HepG2 (cell line): ENCODE measurements at regions not wholly inside any gene's neighbourhood (a gene's known extent, or its start where the extent isn't known, plus 50 kb on each side); places are given as distances from the start of the nearest gene placed in this dataset.

Experiments used
- ATAC-seq: fragments of 200-7000 bp; cut with Tn5 transposase; 3 replicates; pipeline ENCODE4 v1.9.1; 2020; ENCODE audit warnings: mild to moderate bottlenecking, moderate library complexity
- BruUV-seq: library from RNA; stranded (reverse); fragments of 400-500 nt; replicated peaks from 2 replicates; lab custom pipeline; 2021; lab: Mats Ljungman, UMichigan
- CTCF ChIA-PET: fragments of 300-600 bp; formaldehyde crosslinking; extraction: SDS; loops from one replicate; lab custom pipeline; 2021; ENCODE audit warnings: low total read pairs, inconsistent platforms, low intra/inter-chr PET ratio; lab: Yijun Ruan, JAX
- POLR2A ChIA-PET: fragments of 350-600 bp; sonication (Branson Sonifier 250); formaldehyde crosslinking; loops from one replicate; lab custom pipeline; 2020; ENCODE audit warnings: antibody characterized with exemption, inconsistent platforms; lab: Yijun Ruan, JAX
- DNase-seq: peaks from one replicate; pipeline ENCODE4 v3.0.0-alpha.2; 2015; ENCODE audit warnings: low spot score
- FAIRE-seq: peaks from 3 replicates; lab custom pipeline; 2011; peaks lifted over from hg19 to GRCh38; lab: Jason Lieb, UNC
- H2AFZ ChIP-seq: one replicate; pipeline ENCODE4 v1.6.1; 2011; ENCODE audit warnings: low read length, inconsistent platforms
- H3K27ac ChIP-seq: fragments of 300-600 bp; 3 replicates; pipeline ENCODE4 v1.8.0; 2011; ENCODE audit warnings: mixed run types, mild to moderate bottlenecking, mixed read lengths, low read length, inconsistent platforms; ENCODE audit not compliant: insufficient read depth; ENCODE audit errors: extremely low read length
- H3K27me3 ChIP-seq, 2 experiments: fragments of 200-600 bp in 1 of 2; 2 replicates in 1 of 2; 3 replicates in 1 of 2; pipeline versions ENCODE4 v1.6.0 to v1.8.0; 2011; ENCODE audit warnings: low read length in 2 of 2, mild to moderate bottlenecking in 2 of 2, moderate library complexity in 2 of 2, inconsistent platforms in 1 of 2; ENCODE audit not compliant: insufficient read depth in 2 of 2, control insufficient read depth in 1 of 2
- H3K36me3 ChIP-seq, 2 experiments: fragments of 200-600 bp in 1 of 2; replicated peaks in 1 of 2; 2 replicates in 1 of 2; 3 replicates in 1 of 2; pipeline versions ENCODE4 v1.5.1 to v1.8.0; 2011; ENCODE audit warnings: low read length in 2 of 2, inconsistent platforms in 1 of 2; ENCODE audit not compliant: insufficient read depth in 2 of 2, control insufficient read depth in 1 of 2
- H3K4me1 ChIP-seq: 2 replicates; pipeline ENCODE4 v1.5.1; 2012; ENCODE audit warnings: low read length, inconsistent platforms; ENCODE audit not compliant: insufficient read depth
- H3K4me2 ChIP-seq: 2 replicates; pipeline ENCODE4 v1.6.0; 2011; ENCODE audit warnings: low read depth, low read length, inconsistent platforms
- H3K4me3 ChIP-seq, 3 experiments: fragments of 200-600 bp in 1 of 3; sonication (generic), shearing (Covaris generic) in 1 of 3; replicated peaks in 1 of 3; 2 replicates each; pipeline ENCODE4 v1.5.1; 2011 to 2016; ENCODE audit warnings: low read length in 3 of 3, inconsistent platforms in 2 of 3, low read depth in 2 of 3, mild to moderate bottlenecking in 2 of 3, control low read depth in 1 of 3, mixed read lengths in 1 of 3; ENCODE audit not compliant: insufficient read depth in 1 of 3
- H3K79me2 ChIP-seq: one replicate; pipeline ENCODE4 v1.6.1; 2011; ENCODE audit warnings: low read length, inconsistent platforms; ENCODE audit not compliant: insufficient read depth
- H3K9ac ChIP-seq: 2 replicates; pipeline ENCODE4 v1.6.0; 2011; ENCODE audit warnings: mild to moderate bottlenecking, low read depth, low read length, inconsistent platforms; ENCODE audit not compliant: insufficient read depth
- H3K9me3 ChIP-seq: 2 replicates; pipeline ENCODE4 v1.5.1; 2012; ENCODE audit warnings: mild to moderate bottlenecking, low read length
- H4K20me1 ChIP-seq: 2 replicates; pipeline ENCODE4 v1.6.0; 2011; ENCODE audit warnings: inconsistent platforms, mild to moderate bottlenecking, low read length, moderate library complexity; ENCODE audit not compliant: insufficient read depth
- ARID2 ChIP-seq: sonication (generic); formaldehyde crosslinking; IDR thresholded peaks from 2 replicates; pipeline ENCODE4 v1.8.1; 2022; ENCODE audit warnings: mild to moderate bottlenecking, missing genetic modification reagents, borderline replicate concordance
- ATF7-NPFF ChIP-seq: sonication (generic); formaldehyde crosslinking; IDR thresholded peaks from 2 replicates; pipeline ENCODE4 v1.8.1; 2023; ENCODE audit warnings: mild to moderate bottlenecking, low read depth, missing genetic modification reagents, moderate library complexity
- CBX2 ChIP-seq, 2 experiments: fragments of 200-600 bp in 1 of 2; sonication (generic); formaldehyde crosslinking in 1 of 2; IDR thresholded peaks; 2 replicates each; pipeline versions ENCODE4 v1.7.0 to v1.8.1; 2018 to 2022; ENCODE audit warnings: low read depth in 2 of 2, low read length in 1 of 2, mild to moderate bottlenecking in 1 of 2, missing genetic modification reagents in 1 of 2
- HMGA1 ChIP-seq: sonication (generic); formaldehyde crosslinking; conservative IDR thresholded peaks from 2 replicates; pipeline ENCODE4 v1.4.0; 2020; ENCODE audit warnings: missing genetic modification reagents
- HNRNPH1 ChIP-seq: fragments of 200-400 bp; formaldehyde crosslinking; optimal IDR thresholded peaks from 2 replicates; pipeline ENCODE3; 2017; ENCODE audit warnings: mild to moderate bottlenecking, low read depth, low read length
- PRDM4 ChIP-seq: sonication (generic); formaldehyde crosslinking; IDR thresholded peaks from 2 replicates; pipeline ENCODE4 v1.9.0; 2021; ENCODE audit warnings: missing genetic modification reagents, borderline replicate concordance
- RXRB ChIP-seq: IDR thresholded peaks from 2 replicates; pipeline ENCODE4 v1.6.1; 2016; ENCODE audit warnings: borderline replicate concordance, missing genetic modification reagents, missing compliant biosample characterization
- SMC3 ChIP-seq: IDR thresholded peaks from 2 replicates; pipeline ENCODE4 v1.6.1; 2011; ENCODE audit warnings: low read length, improper control_type of control experiment
- TBP ChIP-seq: sonication (generic); formaldehyde crosslinking; IDR thresholded peaks from 2 replicates; pipeline ENCODE4 v1.5.0; 2020; ENCODE audit warnings: missing genetic modification reagents
- ZHX1 ChIP-seq: sonication (generic); formaldehyde crosslinking; IDR thresholded peaks from 2 replicates; pipeline ENCODE4 v1.8.1; 2022; ENCODE audit warnings: low read depth, mild to moderate bottlenecking, missing genetic modification reagents
- ZNF235 ChIP-seq: sonication (generic); formaldehyde crosslinking; IDR thresholded peaks from 2 replicates; pipeline ENCODE4 v1.8.1; 2023; ENCODE audit warnings: mild to moderate bottlenecking, missing genetic modification reagents, borderline replicate concordance
- ZNF281 ChIP-seq: sonication (generic); formaldehyde crosslinking; IDR thresholded peaks from 2 replicates; pipeline ENCODE4 v1.4.0; 2020; ENCODE audit warnings: missing genetic modification reagents, borderline replicate concordance
- ZNF335 ChIP-seq: sonication (generic); formaldehyde crosslinking; IDR thresholded peaks from 2 replicates; pipeline ENCODE4 v1.4.0; 2020; ENCODE audit warnings: missing genetic modification reagents
- ZNF432 ChIP-seq: sonication (generic); formaldehyde crosslinking; IDR thresholded peaks from 2 replicates; pipeline ENCODE4 v1.5.0; 2020; ENCODE audit warnings: missing genetic modification reagents, mild to moderate bottlenecking, borderline replicate concordance
- ZNF558 ChIP-seq: sonication (generic); formaldehyde crosslinking; IDR thresholded peaks from 2 replicates; pipeline ENCODE4 v1.9.0; 2022; ENCODE audit warnings: mild to moderate bottlenecking, missing genetic modification reagents, borderline replicate concordance
- ZNF564 ChIP-seq: sonication (generic); formaldehyde crosslinking; IDR thresholded peaks from 2 replicates; pipeline ENCODE4 v1.8.1; 2023; ENCODE audit warnings: mild to moderate bottlenecking, missing genetic modification reagents
- ZNF782 ChIP-seq: sonication (generic); formaldehyde crosslinking; IDR thresholded peaks from 2 replicates; pipeline ENCODE4 v1.4.0; 2020; ENCODE audit warnings: missing genetic modification reagents, mild to moderate bottlenecking, borderline replicate concordance
- ZSCAN21 ChIP-seq: sonication (generic); formaldehyde crosslinking; IDR thresholded peaks from 2 replicates; pipeline ENCODE4 v1.8.0; 2022; ENCODE audit warnings: mild to moderate bottlenecking, missing genetic modification reagents, moderate library complexity, borderline replicate concordance
- in situ Hi-C: cut with HindIII; loops from 2 replicates; pipeline ENCODE4 v1.10.0; 2017; ENCODE audit warnings: low pct_unique_long_range_greater_than_20kb; ENCODE audit not compliant: extremely low pct_ligation_motif_present
- intact Hi-C: fragments of 100-400 bp; cut with micrococcal nuclease; formaldehyde crosslinking; loops from one replicate; pipeline ENCODE4 v1.10.0; 2022; ENCODE audit not compliant: unreplicated experiment

GRCh38 chr5:106660681-106661080 lies 1010.1 kb downstream of the EFNA5 start:
- Histone ChIP-seq H2AFZ (no peak overlapping the region), H3K9ac (no peak overlapping the region), H4K20me1 (no peaks in the 10 kb centered on the region), H3K79me2 (no peaks in the 10 kb centered on the region), H3K4me2 (no peak overlapping the region), H3K36me3 (no peaks in the 10 kb centered on the region), H3K4me1 (no peaks in the 10 kb centered on the region), H3K27me3 (no peaks in the 10 kb centered on the region), H3K4me3 (no peak overlapping the region), H3K9me3 (no peaks in the 10 kb centered on the region), H3K27ac (no peak overlapping the region)
- POLR2A ChIA-PET: no interaction called here
- in situ Hi-C loops: no loop called here
- ATAC-seq (no peak), FAIRE-seq (no peak), DNase-seq (no peak)
- intact Hi-C loops: no loop called here
- CTCF ChIA-PET: no interaction called here
- no TSS peak for BruUV-seq
- TF ChIP-seq ZNF235: no peak
- TF ChIP-seq ZNF432: no peak
- no peak for TF ChIP-seq ZNF782
- TF ChIP-seq ZSCAN21 (CRISPR knock-in tag): no peak
- no peak for TF ChIP-seq CBX2 (IDR thresholded peaks at IDR 0.05; ENCODE audit: low read depth, low read length)
- TF ChIP-seq CBX2 (CRISPR knock-in tag; IDR thresholded peaks at IDR 0.05; ENCODE audit: low read depth): no peak
- no peak for TF ChIP-seq TBP (CRISPR knock-in tag)
- no peak for TF ChIP-seq ZNF281 (CRISPR knock-in tag)
- no peak for TF ChIP-seq HNRNPH1
- no peak for TF ChIP-seq ZNF564 (CRISPR knock-in tag)
- no peak for TF ChIP-seq HMGA1 (CRISPR knock-in tag)
- no peak for TF ChIP-seq SMC3
- no peak for TF ChIP-seq RXRB (CRISPR knock-in tag)
- TF ChIP-seq ZNF558 (CRISPR knock-in tag): no peak
- TF ChIP-seq ZHX1 (CRISPR knock-in tag): no peak
- no peak for TF ChIP-seq ATF7-NPFF
- TF ChIP-seq ZNF335: no peak
- TF ChIP-seq ARID2 (CRISPR knock-in tag): no peak
- no peak for TF ChIP-seq PRDM4
